ENCODE measurements at regions not wholly inside any gene's neighbourhood (a gene's known extent, or its start where the extent isn't known, plus 50 kb on each side); places are given as distances from the start of the nearest gene placed in this dataset.

DNA sequence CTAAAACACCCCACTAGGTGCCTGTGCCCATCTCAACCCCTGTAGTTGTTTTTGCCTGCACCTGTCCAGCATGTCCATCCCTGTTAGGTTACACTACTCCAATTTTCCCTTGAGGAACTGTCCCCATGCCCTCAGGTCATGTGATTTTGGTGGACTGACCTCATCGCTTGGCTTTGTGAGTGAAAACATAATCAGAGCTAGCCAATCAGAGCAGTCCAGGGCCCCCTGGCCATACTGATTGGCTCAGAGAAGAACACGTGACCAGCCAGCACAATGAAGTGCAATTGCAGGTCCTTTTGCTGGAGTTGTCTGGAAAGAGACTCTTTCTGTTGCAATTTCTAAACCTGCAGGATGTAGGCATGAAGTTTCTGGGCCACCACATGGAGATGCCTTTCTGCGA is 303.3 kb upstream of the PROX1 start:
- Mint-ChIP-seq H3K27ac (no peak overlapping the region), H3K4me3 (no peak overlapping the region), H3K36me3 (ENCODE audit: low read depth) (no peaks in the 10 kb centered on the region), H3K4me1 (ENCODE audit: low read depth) (peaks cover 6% of the 10 kb centered on the region), H3K9me3 (no peaks in the 10 kb centered on the region), H3K27me3 (ENCODE audit: insufficient read depth) (no peaks in the 10 kb centered on the region)
- intact Hi-C loops (cut with micrococcal nuclease) = no loop called here
- no peak for DNase-seq (ENCODE audit: low spot score)

- H3K27ac Mint-ChIP-seq = no peak overlapping the region
- no peaks in the 10 kb centered on the region for H3K36me3 Mint-ChIP-seq (ENCODE audit: low read depth)
- H3K4me1 Mint-ChIP-seq (ENCODE audit: low read depth) = peaks cover 6% of the 10 kb centered on the region
- no peaks in the 10 kb centered on the region for H3K27me3 Mint-ChIP-seq (ENCODE audit: insufficient read depth)
- H3K9me3 Mint-ChIP-seq = no peaks in the 10 kb centered on the region
- intact Hi-C loops (cut with micrococcal nuclease) = no loop called here
- no peak overlapping the region for H3K4me3 Mint-ChIP-seq
- no peak for DNase-seq (ENCODE audit: low spot score)
Observed at GRCh38 chr1:213685992-213686582, 301.7 kb upstream of the PROX1 start.

DNA sequence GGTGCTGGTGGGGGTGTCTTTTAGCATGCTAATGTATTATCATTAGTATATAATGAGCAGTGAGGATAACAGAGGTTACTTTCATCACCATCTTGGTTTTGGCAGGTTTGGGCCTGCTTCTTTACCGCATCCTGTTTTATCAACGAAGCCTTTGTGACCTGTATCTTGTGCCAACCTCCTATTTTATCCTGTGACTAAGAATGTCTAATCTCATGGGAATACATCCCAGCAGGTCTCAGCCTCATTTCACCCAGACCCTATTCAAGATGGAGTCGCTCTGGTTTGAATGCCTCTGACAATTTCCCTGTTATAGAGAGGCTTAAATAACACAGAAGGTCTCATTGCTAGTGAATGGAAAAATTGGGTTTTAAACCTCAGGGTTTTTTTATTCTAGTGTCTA is 300.8 kb upstream of the PROX1 start:
- Mint-ChIP-seq H3K27ac (no peak overlapping the region), H3K27me3 (ENCODE audit: insufficient read depth) (no peaks in the 10 kb centered on the region)

GRCh38 chr1:213687832-213688231 is 299.9 kb upstream of the PROX1 start:
- H3K4me1 Mint-ChIP-seq (ENCODE audit: low read depth) = peaks cover 6% of the 10 kb centered on the region
- no peak overlapping the region for H3K4me3 Mint-ChIP-seq
- intact Hi-C loops (cut with micrococcal nuclease) = no loop called here

More for the DNA sequence above, 300.8 kb upstream of the PROX1 start:
- no peak overlapping the region for H3K4me3 Mint-ChIP-seq
- peaks cover 6% of the 10 kb centered on the region for H3K4me1 Mint-ChIP-seq (ENCODE audit: low read depth)
- no peaks in the 10 kb centered on the region for H3K9me3 Mint-ChIP-seq
- intact Hi-C loops (cut with micrococcal nuclease) = no loop called here
- no peak for DNase-seq (ENCODE audit: low spot score)
- no peaks in the 10 kb centered on the region for H3K36me3 Mint-ChIP-seq (ENCODE audit: low read depth)

GRCh38 chr1:213688655-213689054 is 299.1 kb upstream of the PROX1 start:
- Mint-ChIP-seq H3K4me3 (no peak overlapping the region), H3K27me3 (ENCODE audit: insufficient read depth) (no peaks in the 10 kb centered on the region), H3K36me3 (ENCODE audit: low read depth) (no peaks in the 10 kb centered on the region), H3K9me3 (no peaks in the 10 kb centered on the region), H3K27ac (no peak overlapping the region), H3K4me1 (ENCODE audit: low read depth) (peaks cover 6% of the 10 kb centered on the region)
- intact Hi-C loops (cut with micrococcal nuclease) = no loop called here
- DNase-seq (ENCODE audit: low spot score) = no peak

More at GRCh38 chr1:213687832-213688231, 299.9 kb upstream of the PROX1 start:
- DNase-seq (ENCODE audit: low spot score) = no peak
- Mint-ChIP-seq H3K36me3 (ENCODE audit: low read depth) (no peaks in the 10 kb centered on the region), H3K27ac (no peak overlapping the region), H3K9me3 (no peaks in the 10 kb centered on the region), H3K27me3 (ENCODE audit: insufficient read depth) (no peaks in the 10 kb centered on the region)

- Mint-ChIP-seq H3K27ac (no peak overlapping the region), H3K9me3 (no peaks in the 10 kb centered on the region), H3K36me3 (ENCODE audit: low read depth) (no peaks in the 10 kb centered on the region), H3K27me3 (ENCODE audit: insufficient read depth) (no peaks in the 10 kb centered on the region), H3K4me3 (no peak overlapping the region), H3K4me1 (ENCODE audit: low read depth) (peaks cover 6% of the 10 kb centered on the region)
- intact Hi-C loops (cut with micrococcal nuclease) = no loop called here
- DNase-seq (ENCODE audit: low spot score) = no peak
Observed at GRCh38 chr1:213689260-213689659, 298.5 kb upstream of the PROX1 start.

GRCh38 chr1:213690341-213690917 is 297.3 kb upstream of the PROX1 start:
- Mint-ChIP-seq H3K4me3 (no peak overlapping the region), H3K27me3 (ENCODE audit: insufficient read depth) (no peaks in the 10 kb centered on the region), H3K27ac (no peak overlapping the region), H3K36me3 (ENCODE audit: low read depth) (no peaks in the 10 kb centered on the region), H3K4me1 (ENCODE audit: low read depth) (peaks cover 6% of the 10 kb centered on the region), H3K9me3 (no peaks in the 10 kb centered on the region)
- DNase-seq (ENCODE audit: low spot score) = no peak
- intact Hi-C loops (cut with micrococcal nuclease) = no loop called here

DNA sequence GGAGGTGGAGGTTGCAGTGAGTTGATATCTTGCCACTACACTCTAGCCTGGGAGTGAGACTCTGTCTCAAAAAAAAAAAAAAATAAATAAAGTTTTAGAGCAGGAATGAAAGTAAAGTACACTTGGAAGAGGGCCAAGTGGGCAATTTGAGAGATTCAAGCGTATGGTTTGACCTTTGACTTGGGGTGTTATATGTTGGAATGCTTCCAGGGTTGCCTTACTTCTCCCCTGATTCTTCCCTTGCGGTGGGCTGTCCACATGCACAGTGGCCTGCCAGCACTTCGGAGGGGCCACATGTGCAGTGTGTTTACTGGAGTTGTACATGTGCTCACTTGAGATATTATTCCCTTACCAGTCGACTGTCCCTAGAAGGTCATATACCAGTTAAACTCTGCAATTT is 295.5 kb upstream of the PROX1 start:
- intact Hi-C loops (cut with micrococcal nuclease) = no loop called here
- no peaks in the 10 kb centered on the region for H3K36me3 Mint-ChIP-seq (ENCODE audit: low read depth)
- no peak for DNase-seq (ENCODE audit: low spot score)
- H3K27me3 Mint-ChIP-seq (ENCODE audit: insufficient read depth) = no peaks in the 10 kb centered on the region
- peaks cover 6% of the 10 kb centered on the region for H3K4me1 Mint-ChIP-seq (ENCODE audit: low read depth)
- H3K9me3 Mint-ChIP-seq = no peaks in the 10 kb centered on the region
- no peak overlapping the region for H3K27ac Mint-ChIP-seq
- no peak overlapping the region for H3K4me3 Mint-ChIP-seq

- H3K27me3 Mint-ChIP-seq (ENCODE audit: insufficient read depth) = no peaks in the 10 kb centered on the region
- H3K9me3 Mint-ChIP-seq = no peaks in the 10 kb centered on the region
- H3K27ac Mint-ChIP-seq = no peak overlapping the region
- intact Hi-C loops (cut with micrococcal nuclease) = no loop called here
- no peaks in the 10 kb centered on the region for H3K4me1 Mint-ChIP-seq (ENCODE audit: low read depth)
- H3K36me3 Mint-ChIP-seq (ENCODE audit: low read depth) = no peaks in the 10 kb centered on the region
- DNase-seq (ENCODE audit: low spot score) = no peak
- no peak overlapping the region for H3K4me3 Mint-ChIP-seq
Observed at GRCh38 chr1:213693864-213694263, 293.9 kb upstream of the PROX1 start.

DNA sequence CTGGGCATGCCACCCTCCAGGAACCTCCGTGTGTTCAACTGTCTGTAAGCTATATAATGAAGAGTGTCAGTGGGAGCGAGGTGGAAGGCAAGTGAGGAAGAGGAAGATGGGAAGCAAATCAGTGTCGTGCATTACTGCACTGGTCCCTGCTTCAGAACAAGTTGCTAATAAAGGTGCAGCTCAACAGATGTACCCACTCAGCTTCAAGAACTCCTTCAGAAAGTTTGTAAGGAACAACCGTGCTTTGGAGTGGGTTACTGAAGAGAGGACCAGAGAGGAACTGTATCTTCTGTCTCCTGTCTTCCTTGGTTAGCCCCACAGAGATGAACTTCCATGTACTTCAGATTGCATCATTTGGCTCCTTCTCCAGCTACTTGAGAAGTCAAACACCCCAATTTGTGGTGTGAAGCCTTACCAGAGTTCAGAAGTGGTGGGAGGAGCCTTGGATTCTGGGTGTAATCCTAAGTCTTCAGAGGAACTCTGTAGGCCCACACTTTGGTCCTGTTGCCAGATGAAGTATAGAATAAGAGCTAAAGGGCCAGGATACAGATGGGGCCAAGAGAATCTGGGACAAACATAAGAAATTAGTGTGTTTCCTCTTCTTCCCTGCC is 290.5 kb upstream of the PROX1 start:
- DNase-seq (ENCODE audit: low spot score) = no peak
- no peaks in the 10 kb centered on the region for H3K9me3 Mint-ChIP-seq
- H3K27ac Mint-ChIP-seq = no peak overlapping the region
- H3K27me3 Mint-ChIP-seq (ENCODE audit: insufficient read depth) = peaks cover 1% of the 10 kb centered on the region
- no peaks in the 10 kb centered on the region for H3K36me3 Mint-ChIP-seq (ENCODE audit: low read depth)
- intact Hi-C loops (cut with micrococcal nuclease) = no loop called here
- no peaks in the 10 kb centered on the region for H3K4me1 Mint-ChIP-seq (ENCODE audit: low read depth)
- no peak overlapping the region for H3K4me3 Mint-ChIP-seq

DNA sequence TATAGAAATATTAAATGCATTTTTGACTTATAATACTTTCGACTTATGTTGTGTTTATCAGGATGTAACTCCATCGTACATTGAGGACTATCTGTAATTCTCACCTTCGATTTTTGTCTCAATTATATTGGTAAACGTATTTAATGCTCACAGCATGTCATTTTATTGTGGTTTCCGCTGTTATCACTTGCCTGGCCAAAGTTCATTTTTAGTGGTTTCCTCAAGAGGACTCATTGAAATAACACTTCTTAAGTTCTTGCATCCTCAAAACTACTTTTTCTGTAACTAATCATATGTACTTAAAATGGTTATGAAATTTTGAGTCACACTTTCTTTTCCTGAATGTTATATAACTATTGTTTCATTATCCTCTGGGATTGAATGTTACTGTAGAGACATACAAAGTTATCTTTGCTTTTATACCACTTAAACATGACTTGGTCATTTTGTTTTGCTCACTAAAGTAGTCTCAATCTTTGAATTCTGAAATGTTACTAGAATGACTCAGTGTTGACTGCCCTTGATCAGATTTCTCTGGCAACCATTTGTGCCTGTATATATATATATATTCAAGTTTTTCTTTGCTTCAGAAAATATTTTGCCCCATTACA is 289.6 kb upstream of the PROX1 start:
- H3K4me1 Mint-ChIP-seq (ENCODE audit: low read depth) = no peaks in the 10 kb centered on the region
- peaks cover 3% of the 10 kb centered on the region for H3K27me3 Mint-ChIP-seq (ENCODE audit: insufficient read depth)
- DNase-seq (ENCODE audit: low spot score) = no peak
- intact Hi-C loops (cut with micrococcal nuclease) = no loop called here
- no peak overlapping the region for H3K27ac Mint-ChIP-seq
- H3K36me3 Mint-ChIP-seq (ENCODE audit: low read depth) = peaks cover 2% of the 10 kb centered on the region
- H3K9me3 Mint-ChIP-seq = no peaks in the 10 kb centered on the region
- H3K4me3 Mint-ChIP-seq = no peak overlapping the region

DNA sequence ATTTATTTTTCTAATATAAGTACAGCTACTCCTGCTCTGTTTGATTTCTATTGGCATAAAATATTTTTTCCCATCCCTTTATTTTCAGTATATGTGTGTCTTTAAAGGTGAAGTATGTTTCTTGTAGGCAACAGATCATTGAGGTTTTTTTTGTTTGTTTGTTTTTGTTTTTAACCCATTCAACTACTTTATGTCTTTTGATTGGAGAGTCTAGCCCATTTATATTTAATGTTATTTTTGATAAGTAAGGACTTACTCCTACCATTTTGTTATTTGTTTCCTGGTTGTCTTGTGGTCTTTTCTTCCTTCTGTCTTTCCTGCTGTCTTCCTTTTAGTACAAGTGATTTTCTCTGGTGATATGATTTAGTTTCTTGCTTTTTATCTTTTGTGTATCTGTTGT is 285.1 kb upstream of the PROX1 start:
- peaks cover 3% of the 10 kb centered on the region for H3K27me3 Mint-ChIP-seq (ENCODE audit: insufficient read depth)
- H3K36me3 Mint-ChIP-seq (ENCODE audit: low read depth) = peaks cover 2% of the 10 kb centered on the region
- H3K9me3 Mint-ChIP-seq = peaks cover 4% of the 10 kb centered on the region
- no peak overlapping the region for H3K27ac Mint-ChIP-seq
- H3K4me1 Mint-ChIP-seq (ENCODE audit: low read depth) = no peaks in the 10 kb centered on the region
- H3K4me3 Mint-ChIP-seq = no peak overlapping the region
- intact Hi-C loops (cut with micrococcal nuclease) = no loop called here
- no peak for DNase-seq (ENCODE audit: low spot score)

GRCh38 chr1:213704941-213705340 is 282.8 kb upstream of the PROX1 start:
- H3K27me3 Mint-ChIP-seq (ENCODE audit: insufficient read depth) = peaks cover 3% of the 10 kb centered on the region

More at GRCh38 chr1:213704941-213705340, 282.8 kb upstream of the PROX1 start:
- no peak for DNase-seq (ENCODE audit: low spot score)
- peaks cover 2% of the 10 kb centered on the region for H3K36me3 Mint-ChIP-seq (ENCODE audit: low read depth)
- no peak overlapping the region for H3K4me3 Mint-ChIP-seq
- H3K27ac Mint-ChIP-seq = no peak overlapping the region
- intact Hi-C loops (cut with micrococcal nuclease) = no loop called here
- H3K9me3 Mint-ChIP-seq = peaks cover 17% of the 10 kb centered on the region
- no peaks in the 10 kb centered on the region for H3K4me1 Mint-ChIP-seq (ENCODE audit: low read depth)
